PC-3 (cell line): ENCODE measurements at regions not wholly inside any gene's neighbourhood (a gene's known extent, or its start where the extent isn't known, plus 50 kb on each side); places are given as distances from the start of the nearest gene placed in this dataset.

Source experiments
- EZH2phosphoT487 ChIP-seq: fragments of 300-600 bp; sonication (generic); IDR thresholded peaks from 2 replicates; pipeline ENCODE4 v1.6.1; 2018; ENCODE audit warnings: mild to moderate bottlenecking, antibody characterized with exemption, low read length, borderline replicate concordance
- TF ChIP-seq, protein P1 (sequence below): fragments of 300-600 bp; sonication (generic); conservative IDR thresholded peaks from 2 replicates; pipeline ENCODE4 v1.5.1; 2017; ENCODE audit warnings: antibody characterized with exemption, low read depth, mild to moderate bottlenecking, low read length

DNA sequence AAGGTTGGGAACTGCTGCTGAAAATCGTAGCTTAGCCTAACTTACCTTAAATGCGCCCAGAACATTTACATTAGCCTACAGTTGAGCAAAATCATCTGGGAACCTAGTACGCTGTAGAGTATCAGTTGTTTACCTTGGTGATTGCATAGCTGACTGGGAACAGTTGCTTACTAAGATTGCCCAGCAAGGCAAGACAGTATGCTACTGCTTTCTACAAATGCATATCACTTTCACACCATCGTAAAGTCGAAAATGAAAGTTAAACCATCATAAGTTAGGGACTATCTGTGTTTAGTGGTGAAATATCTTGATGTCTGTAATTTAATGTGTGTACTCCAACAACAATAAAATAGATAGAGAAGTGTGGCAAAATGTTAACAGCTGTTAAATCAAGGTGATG is 1670.6 kb upstream of the PCDH20 start:
- TF ChIP-seq EZH2phosphoT487, result no peak
- TF ChIP-seq, protein P1, sequence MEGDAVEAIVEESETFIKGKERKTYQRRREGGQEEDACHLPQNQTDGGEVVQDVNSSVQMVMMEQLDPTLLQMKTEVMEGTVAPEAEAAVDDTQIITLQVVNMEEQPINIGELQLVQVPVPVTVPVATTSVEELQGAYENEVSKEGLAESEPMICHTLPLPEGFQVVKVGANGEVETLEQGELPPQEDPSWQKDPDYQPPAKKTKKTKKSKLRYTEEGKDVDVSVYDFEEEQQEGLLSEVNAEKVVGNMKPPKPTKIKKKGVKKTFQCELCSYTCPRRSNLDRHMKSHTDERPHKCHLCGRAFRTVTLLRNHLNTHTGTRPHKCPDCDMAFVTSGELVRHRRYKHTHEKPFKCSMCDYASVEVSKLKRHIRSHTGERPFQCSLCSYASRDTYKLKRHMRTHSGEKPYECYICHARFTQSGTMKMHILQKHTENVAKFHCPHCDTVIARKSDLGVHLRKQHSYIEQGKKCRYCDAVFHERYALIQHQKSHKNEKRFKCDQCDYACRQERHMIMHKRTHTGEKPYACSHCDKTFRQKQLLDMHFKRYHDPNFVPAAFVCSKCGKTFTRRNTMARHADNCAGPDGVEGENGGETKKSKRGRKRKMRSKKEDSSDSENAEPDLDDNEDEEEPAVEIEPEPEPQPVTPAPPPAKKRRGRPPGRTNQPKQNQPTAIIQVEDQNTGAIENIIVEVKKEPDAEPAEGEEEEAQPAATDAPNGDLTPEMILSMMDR, result no peak
